GM12878 (cell line): ENCODE measurements at regions not wholly inside any gene's neighbourhood (a gene's known extent, or its start where the extent isn't known, plus 50 kb on each side); places are given as distances from the start of the nearest gene placed in this dataset.

Experiments
- ATAC-seq: fragments of 200-7000 bp; cut with Tn5 transposase; 3 replicates; pipeline ENCODE4 v1.9.1; 2020; ENCODE audit warnings: mild to moderate bottlenecking, moderate library complexity
- BruUV-seq: library from RNA; stranded (reverse); fragments of 400-500 nt; replicated peaks from 2 replicates; lab custom pipeline; 2021; lab: Mats Ljungman, UMichigan
- CTCF ChIA-PET: fragments of 300-600 bp; sonication (Branson Sonifier 250); formaldehyde crosslinking; extraction: SDS; loops from one replicate; lab custom pipeline; 2021; ENCODE audit warnings: inconsistent platforms; lab: Yijun Ruan, JAX
- POLR2A ChIA-PET: fragments of 350-600 bp; formaldehyde crosslinking; extraction: SDS; loops from one replicate; lab custom pipeline; 2021; ENCODE audit warnings: inconsistent platforms; lab: Charles Lee
- RAD21 ChIA-PET: fragments of 300-600 bp; sonication (Branson Sonifier 250); formaldehyde crosslinking; loops from one replicate; lab custom pipeline; 2023; ENCODE audit warnings: antibody characterized with exemption; ENCODE audit not compliant: unreplicated experiment; lab: Charles Lee
- SMC1A ChIA-PET: fragments of 300-600 bp; sonication (Branson Sonifier 250); formaldehyde crosslinking; loops from one replicate; lab custom pipeline; 2023; ENCODE audit not compliant: unreplicated experiment, uncharacterized antibody; lab: Charles Lee
- DNase-seq: peaks from one replicate; pipeline ENCODE4 v3.0.0-alpha.2; 2011; ENCODE audit warnings: low read depth, low spot score
- FAIRE-seq: peaks from 3 replicates; lab custom pipeline; 2011; peaks lifted over from hg19 to GRCh38; lab: Jason Lieb, UNC
- H2AFZ ChIP-seq: 2 replicates; pipeline ENCODE4 v1.6.0; 2011; ENCODE audit warnings: low read depth, low read length, control low read depth; ENCODE audit not compliant: control insufficient read depth
- H3K27ac ChIP-seq: 2 replicates; pipeline ENCODE4 v1.5.1; 2011; ENCODE audit warnings: control low read depth; ENCODE audit not compliant: control insufficient read depth, insufficient read depth
- H3K27me3 ChIP-seq, 2 experiments: replicated peaks in 1 of 2; 2 replicates each; pipeline versions ENCODE4 v1.6.0 to v1.6.1; 2011; ENCODE audit warnings: low read length in 1 of 2; ENCODE audit not compliant: control insufficient read depth in 2 of 2, insufficient read depth in 2 of 2
- H3K36me3 ChIP-seq, 2 experiments: 2 replicates each; pipeline ENCODE4 v1.5.1; 2011; ENCODE audit warnings: low read length in 1 of 2; ENCODE audit not compliant: control insufficient read depth in 2 of 2, insufficient read depth in 2 of 2
- H3K4me1 ChIP-seq: 2 replicates; pipeline ENCODE4 v1.6.1; 2011; ENCODE audit warnings: mild to moderate bottlenecking, low read length, moderate library complexity, mixed read lengths; ENCODE audit not compliant: control insufficient read depth, insufficient read depth
- H3K4me2 ChIP-seq: 2 replicates; pipeline ENCODE4 v1.6.0; 2011; ENCODE audit warnings: control low read depth; ENCODE audit not compliant: control insufficient read depth, insufficient read depth
- H3K4me3 ChIP-seq: fragments of 200-600 bp; sonication (generic); 2 replicates; pipeline ENCODE4 v1.5.1; 2016
- H3K79me2 ChIP-seq: 2 replicates; pipeline ENCODE4 v1.6.0; 2011; ENCODE audit warnings: low read length; ENCODE audit not compliant: control insufficient read depth, insufficient read depth
- H3K9ac ChIP-seq: 2 replicates; pipeline ENCODE4 v1.8.0; 2011; ENCODE audit warnings: low read length, control low read depth, mixed read lengths; ENCODE audit not compliant: control insufficient read depth, insufficient read depth
- H3K9me3 ChIP-seq: replicated peaks from 3 replicates; pipeline ENCODE4 v1.5.1; 2011; ENCODE audit warnings: mild to moderate bottlenecking, low read length; ENCODE audit not compliant: control insufficient read depth, insufficient read depth
- H4K20me1 ChIP-seq: 2 replicates; pipeline ENCODE4 v1.6.0; 2011; ENCODE audit not compliant: control insufficient read depth, insufficient read depth
- BRCA1 ChIP-seq: IDR thresholded peaks from 2 replicates; pipeline ENCODE4 v1.6.1; 2011; ENCODE audit warnings: low read depth, low read length, improper control_type of control experiment
- DPF2 ChIP-seq: fragments of 450-650 bp; IDR thresholded peaks from 2 replicates; pipeline ENCODE4 v1.6.1; 2017; ENCODE audit warnings: mild to moderate bottlenecking
- E4F1 ChIP-seq: fragments of 450-650 bp; IDR thresholded peaks from 2 replicates; pipeline ENCODE4 v1.6.1; 2018; ENCODE audit warnings: borderline replicate concordance, mild to moderate bottlenecking; ENCODE audit not compliant: partially characterized antibody
- EED ChIP-seq: sonication (generic); IDR thresholded peaks from 2 replicates; pipeline ENCODE4 v1.6.1; 2016; ENCODE audit warnings: antibody characterized with exemption, low read depth
- KAT2A ChIP-seq: conservative IDR thresholded peaks from 2 replicates; pipeline ENCODE4 v1.6.1; 2011; ENCODE audit warnings: low read depth, low read length; ENCODE audit not compliant: control insufficient read depth
- KDM1A ChIP-seq: fragments of 200-600 bp; sonication (generic); IDR thresholded peaks from 2 replicates; pipeline ENCODE4 v1.6.1; 2016; ENCODE audit warnings: borderline replicate concordance
- MYB ChIP-seq: fragments of 150-350 bp; IDR thresholded peaks from 2 replicates; pipeline ENCODE4 v1.6.1; 2014; ENCODE audit warnings: mild to moderate bottlenecking, low read depth, low read length, borderline replicate concordance
- NFXL1 ChIP-seq: fragments of 450-650 bp; IDR thresholded peaks from 2 replicates; pipeline ENCODE4 v1.6.1; 2017; ENCODE audit warnings: antibody characterized with exemption, mild to moderate bottlenecking, borderline replicate concordance
- PML ChIP-seq: IDR thresholded peaks from 2 replicates; pipeline ENCODE4 v1.6.1; 2012; ENCODE audit warnings: low read length, inconsistent platforms
- POLR2A ChIP-seq: IDR thresholded peaks from 2 replicates; pipeline ENCODE4 v1.6.1; 2011; ENCODE audit warnings: low read depth, mild to moderate bottlenecking, low read length
- RELA ChIP-seq: fragments of 450-650 bp; IDR thresholded peaks from 2 replicates; pipeline ENCODE4 v1.8.0; 2014; ENCODE audit warnings: borderline replicate concordance; ENCODE audit not compliant: partially characterized antibody
- SREBF1 ChIP-seq: IDR thresholded peaks from 2 replicates; pipeline ENCODE4 v1.6.1; 2012; ENCODE audit warnings: mild to moderate bottlenecking, low read length
- SREBF2 ChIP-seq: IDR thresholded peaks from 2 replicates; pipeline ENCODE4 v1.6.1; 2012; ENCODE audit warnings: mild to moderate bottlenecking, low read length
- SRF ChIP-seq, 2 experiments: IDR thresholded peaks; 2 replicates each; pipeline ENCODE4 v1.6.1; 2011; ENCODE audit warnings: low read depth in 2 of 2, low read length in 2 of 2, mild to moderate bottlenecking in 1 of 2, moderate library complexity in 1 of 2
- YY1 ChIP-seq: IDR thresholded peaks from 2 replicates; pipeline ENCODE4 v1.6.1; 2011; ENCODE audit warnings: low read depth, mild to moderate bottlenecking, low read length
- ZNF384 ChIP-seq: IDR thresholded peaks from 2 replicates; pipeline ENCODE4 v1.6.1; 2012; ENCODE audit warnings: low read depth, mild to moderate bottlenecking, low read length, improper control_type of control experiment, borderline replicate concordance
- ZZZ3 ChIP-seq: IDR thresholded peaks from 2 replicates; pipeline ENCODE4 v1.6.1; 2011; ENCODE audit warnings: low read depth; ENCODE audit not compliant: control insufficient read depth, insufficient read length
- WGBS: methylation state at CpG from one replicate; pipeline ENCODE4 v1.1.6; 2016; ENCODE audit warnings: low lambda C conversion rate; ENCODE audit not compliant: insufficient replicate concordance, insufficient coverage; ENCODE audit errors: missing lambda C conversion rate; 5-methylcytosine and 5-hydroxymethylcytosine counted together
- in situ Hi-C: fragments of 300-500 bp; cut with MboI; formaldehyde crosslinking; loops from 9 replicates; pipeline ENCODE4 v1.14.3; 2018; ENCODE audit warnings: mixed read lengths
- intact Hi-C: fragments of 100-400 bp; cut with micrococcal nuclease; formaldehyde crosslinking; loops from one replicate; pipeline ENCODE4 v1.14.2; 2022; ENCODE audit not compliant: unreplicated experiment
- TF ChIP-seq, protein P1 (sequence below): fragments of 450-650 bp; IDR thresholded peaks from 2 replicates; pipeline ENCODE4 v1.6.1; 2017; ENCODE audit warnings: mild to moderate bottlenecking, moderate library complexity
- TF ChIP-seq, protein P2 (sequence below): fragments of 450-650 bp; IDR thresholded peaks from 2 replicates; pipeline ENCODE4 v1.6.1; 2017; ENCODE audit warnings: borderline replicate concordance

DNA sequence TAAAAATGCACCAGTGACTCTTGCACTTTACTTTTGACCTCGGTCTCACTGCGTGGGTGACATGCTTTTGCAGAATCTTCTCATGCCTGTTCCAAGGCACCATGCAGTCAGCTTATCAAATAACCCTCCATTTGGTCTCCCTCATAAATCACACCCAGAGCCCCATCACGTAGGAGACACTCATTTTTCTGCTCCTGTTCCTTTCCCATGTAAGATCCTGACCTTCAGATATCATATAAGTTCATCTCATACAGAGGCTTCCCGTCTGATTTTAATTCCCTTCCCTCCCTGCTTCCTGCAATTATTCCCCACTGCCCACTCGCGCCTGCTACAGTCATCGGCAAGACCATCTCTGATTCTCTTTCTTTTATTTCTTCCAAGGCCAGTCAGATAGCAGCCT, 1226.3 kb upstream of the AUTS2 start:
- ChIA-PET POLR2A (interaction anchor here (0.6 kb wide), 1 partner anchor 16 kb away, joined by 5 read pairs; no protein-coding TSS in a partner anchor), CTCF (no interaction called here), RAD21 (no interaction called here), SMC1A (no interaction called here)
- no peak for DNase-seq
- ATAC-seq, result no peak
- FAIRE-seq, result no peak
- H3K4me2 ChIP-seq, result no peak overlapping the region
- H3K27ac ChIP-seq, result no peak overlapping the region
- no peaks in the 10 kb centered on the region; the same call in 2 of the 3 replicates for H3K9me3 ChIP-seq
- no peaks in the 10 kb centered on the region for H3K36me3 ChIP-seq
- H3K79me2 ChIP-seq, result no peaks in the 10 kb centered on the region
- H3K9ac ChIP-seq, result no peak overlapping the region
- H3K27me3 ChIP-seq, result no peaks in the 10 kb centered on the region
- in situ Hi-C loops, result no loop called here
- no peaks in the 10 kb centered on the region for H3K4me1 ChIP-seq
- H3K4me3 ChIP-seq, result no peak overlapping the region
- TF ChIP-seq DPF2 (no peak), RELA (no peak), E4F1 (no peak), EED (no peak), ZZZ3 (no peak), NFXL1 (no peak), ZNF384 (no peak), KAT2A (no peak), SREBF1 (no peak), SREBF2 (no peak), POLR2A (no peak), BRCA1 (no peak), SRF (IDR thresholded peaks at IDR 0.05; ENCODE audit: low read depth in 2 of 2, low read length in 2 of 2) (no peak), PML (no peak), MYB (no peak), KDM1A (no peak), YY1 (no peak)
- TF ChIP-seq, protein P1, sequence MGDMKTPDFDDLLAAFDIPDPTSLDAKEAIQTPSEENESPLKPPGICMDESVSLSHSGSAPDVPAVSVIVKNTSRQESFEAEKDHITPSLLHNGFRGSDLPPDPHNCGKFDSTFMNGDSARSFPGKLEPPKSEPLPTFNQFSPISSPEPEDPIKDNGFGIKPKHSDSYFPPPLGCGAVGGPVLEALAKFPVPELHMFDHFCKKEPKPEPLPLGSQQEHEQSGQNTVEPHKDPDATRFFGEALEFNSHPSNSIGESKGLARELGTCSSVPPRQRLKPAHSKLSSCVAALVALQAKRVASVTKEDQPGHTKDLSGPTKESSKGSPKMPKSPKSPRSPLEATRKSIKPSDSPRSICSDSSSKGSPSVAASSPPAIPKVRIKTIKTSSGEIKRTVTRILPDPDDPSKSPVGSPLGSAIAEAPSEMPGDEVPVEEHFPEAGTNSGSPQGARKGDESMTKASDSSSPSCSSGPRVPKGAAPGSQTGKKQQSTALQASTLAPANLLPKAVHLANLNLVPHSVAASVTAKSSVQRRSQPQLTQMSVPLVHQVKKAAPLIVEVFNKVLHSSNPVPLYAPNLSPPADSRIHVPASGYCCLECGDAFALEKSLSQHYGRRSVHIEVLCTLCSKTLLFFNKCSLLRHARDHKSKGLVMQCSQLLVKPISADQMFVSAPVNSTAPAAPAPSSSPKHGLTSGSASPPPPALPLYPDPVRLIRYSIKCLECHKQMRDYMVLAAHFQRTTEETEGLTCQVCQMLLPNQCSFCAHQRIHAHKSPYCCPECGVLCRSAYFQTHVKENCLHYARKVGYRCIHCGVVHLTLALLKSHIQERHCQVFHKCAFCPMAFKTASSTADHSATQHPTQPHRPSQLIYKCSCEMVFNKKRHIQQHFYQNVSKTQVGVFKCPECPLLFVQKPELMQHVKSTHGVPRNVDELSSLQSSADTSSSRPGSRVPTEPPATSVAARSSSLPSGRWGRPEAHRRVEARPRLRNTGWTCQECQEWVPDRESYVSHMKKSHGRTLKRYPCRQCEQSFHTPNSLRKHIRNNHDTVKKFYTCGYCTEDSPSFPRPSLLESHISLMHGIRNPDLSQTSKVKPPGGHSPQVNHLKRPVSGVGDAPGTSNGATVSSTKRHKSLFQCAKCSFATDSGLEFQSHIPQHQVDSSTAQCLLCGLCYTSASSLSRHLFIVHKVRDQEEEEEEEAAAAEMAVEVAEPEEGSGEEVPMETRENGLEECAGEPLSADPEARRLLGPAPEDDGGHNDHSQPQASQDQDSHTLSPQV, result no peak
- TF ChIP-seq, protein P2, sequence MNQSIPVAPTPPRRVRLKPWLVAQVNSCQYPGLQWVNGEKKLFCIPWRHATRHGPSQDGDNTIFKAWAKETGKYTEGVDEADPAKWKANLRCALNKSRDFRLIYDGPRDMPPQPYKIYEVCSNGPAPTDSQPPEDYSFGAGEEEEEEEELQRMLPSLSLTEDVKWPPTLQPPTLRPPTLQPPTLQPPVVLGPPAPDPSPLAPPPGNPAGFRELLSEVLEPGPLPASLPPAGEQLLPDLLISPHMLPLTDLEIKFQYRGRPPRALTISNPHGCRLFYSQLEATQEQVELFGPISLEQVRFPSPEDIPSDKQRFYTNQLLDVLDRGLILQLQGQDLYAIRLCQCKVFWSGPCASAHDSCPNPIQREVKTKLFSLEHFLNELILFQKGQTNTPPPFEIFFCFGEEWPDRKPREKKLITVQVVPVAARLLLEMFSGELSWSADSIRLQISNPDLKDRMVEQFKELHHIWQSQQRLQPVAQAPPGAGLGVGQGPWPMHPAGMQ, result no peak
- intact Hi-C loops, result no loop called here
- no peak overlapping the region for H2AFZ ChIP-seq
- no TSS peak for BruUV-seq
- WGBS, result 28% methylated on average over 7 of the region's 7 CpGs
- H4K20me1 ChIP-seq, result no peaks in the 10 kb centered on the region
